ENCODE measurements at regions not wholly inside any gene's neighbourhood (a gene's known extent, or its start where the extent isn't known, plus 50 kb on each side); places are given as distances from the start of the nearest gene placed in this dataset.
"Not testable (repeated sequence)": the region's sequence is repeated elsewhere in the genome, so short reads cannot be mapped to it uniquely, and the experiment has no call there.

- DNase-seq (ENCODE audit: low read depth) = no peak
Measured at GRCh38 chr11:69869311-69869939, 50.2 kb upstream of the FGF3 start.

- no peak for DNase-seq (ENCODE audit: low read depth)
Measured at GRCh38 chr11:69870766-69871165, 51.5 kb upstream of the FGF3 start.

- DNase-seq (ENCODE audit: low read depth) = no peak
Measured at GRCh38 chr11:69873166-69874077, 54.2 kb upstream of the FGF3 start.

- no peak for DNase-seq (ENCODE audit: low read depth)
Measured at GRCh38 chr11:69874178-69874983, 55.2 kb upstream of the FGF3 start.

DNA sequence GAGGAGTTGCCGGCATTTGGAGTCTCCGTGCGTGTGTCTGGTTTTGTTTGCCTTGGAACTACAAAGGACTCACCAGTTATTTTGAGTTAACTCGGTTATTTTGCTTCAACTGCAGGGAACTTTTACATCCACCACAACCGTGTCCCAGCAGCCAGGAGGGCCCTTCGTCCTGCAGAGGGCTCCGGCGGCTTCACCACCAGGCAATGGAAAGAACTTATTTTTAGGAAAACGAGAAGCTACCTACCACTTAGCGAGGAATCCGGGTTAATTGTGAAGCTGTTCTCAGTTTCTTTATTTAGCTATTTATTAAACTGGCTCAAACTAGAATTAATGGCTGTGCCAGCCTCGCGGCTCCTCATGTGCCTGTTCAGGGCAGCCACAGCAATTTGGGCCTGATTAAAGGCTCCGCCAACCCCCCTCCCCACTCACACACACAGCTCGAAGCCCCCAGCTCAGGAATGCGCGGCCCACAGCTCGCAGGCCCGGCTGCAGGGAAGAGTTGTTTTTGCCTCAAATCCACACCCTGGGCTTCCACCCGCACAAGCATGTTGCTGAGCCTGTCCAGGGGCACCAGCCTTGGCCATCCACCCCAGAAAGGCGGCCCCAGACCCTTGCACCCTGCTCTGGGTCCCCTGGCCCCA, 55.9 kb upstream of the FGF3 start:
- DNase-seq (ENCODE audit: low read depth) = no peak

- DNase-seq (ENCODE audit: low read depth) = no peak
Measured at GRCh38 chr11:69876013-69876412, 56.8 kb upstream of the FGF3 start.

DNA sequence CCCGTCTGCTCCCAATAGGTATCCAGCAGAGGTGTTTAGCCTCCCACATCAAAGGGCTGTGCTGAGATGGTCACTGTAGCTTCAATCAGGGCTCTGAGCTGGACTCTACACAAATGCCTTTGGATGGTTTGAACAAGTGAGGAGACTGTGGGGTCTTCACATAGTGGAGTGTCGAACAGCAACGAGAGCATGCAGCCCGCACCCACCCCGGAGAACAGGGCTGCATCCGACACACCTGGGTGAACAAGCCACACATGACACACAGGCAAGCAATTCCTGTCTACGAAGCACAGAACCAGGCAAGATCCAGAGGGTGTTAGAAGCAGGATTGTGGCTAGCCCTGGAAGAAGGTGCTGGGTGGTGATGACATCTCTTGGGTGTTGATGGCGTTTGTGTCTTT, 58.0 kb upstream of the FGF3 start:
- no peak for DNase-seq (ENCODE audit: low read depth)

GRCh38 chr11:69877704-69878103, 58.5 kb upstream of the FGF3 start:
- not testable (repeated sequence) for DNase-seq (ENCODE audit: low read depth)

GRCh38 chr11:69878144-69878883, 59.1 kb upstream of the FGF3 start:
- no peak for DNase-seq (ENCODE audit: low read depth)

GRCh38 chr11:69878927-69879728, 59.9 kb upstream of the FGF3 start:
- no peak for DNase-seq (ENCODE audit: low read depth)

- DNase-seq (ENCODE audit: low read depth) = no peak
Measured at GRCh38 chr11:69879729-69880005, 60.5 kb upstream of the FGF3 start.

- DNase-seq (ENCODE audit: low read depth) = no peak
Measured at GRCh38 chr11:69880041-69880825, 61.0 kb upstream of the FGF3 start.

DNA sequence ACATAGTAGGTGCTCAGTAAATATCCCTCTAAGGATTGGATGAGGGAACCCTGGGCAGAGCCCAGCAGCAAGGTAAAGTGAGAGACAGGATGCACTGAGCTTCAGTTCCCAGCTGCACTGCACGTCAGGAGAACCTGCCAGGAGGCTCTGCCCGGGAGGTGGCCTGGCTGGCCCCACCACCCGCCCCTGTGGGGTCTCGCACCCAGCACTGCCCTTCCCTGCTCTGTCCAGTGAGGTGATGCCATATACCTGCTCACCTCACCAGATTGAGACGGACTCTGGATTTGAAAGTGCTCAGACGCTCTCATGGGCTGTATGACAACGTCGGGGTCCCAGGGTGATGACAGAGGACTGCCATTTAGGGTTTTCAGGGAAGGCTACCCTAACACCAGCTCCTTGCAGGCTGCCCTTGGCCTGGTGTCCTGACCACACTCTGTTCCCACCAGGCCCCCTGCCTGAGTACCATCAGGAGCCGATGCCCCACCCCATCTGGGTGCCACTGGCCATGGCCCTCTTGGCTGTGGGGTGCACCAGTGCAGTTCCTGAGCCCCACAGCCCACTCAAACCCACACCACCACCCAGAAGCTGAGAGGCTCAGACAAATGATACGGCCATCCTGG, 61.7 kb upstream of the FGF3 start:
- no peak for DNase-seq (ENCODE audit: low read depth)

DNA sequence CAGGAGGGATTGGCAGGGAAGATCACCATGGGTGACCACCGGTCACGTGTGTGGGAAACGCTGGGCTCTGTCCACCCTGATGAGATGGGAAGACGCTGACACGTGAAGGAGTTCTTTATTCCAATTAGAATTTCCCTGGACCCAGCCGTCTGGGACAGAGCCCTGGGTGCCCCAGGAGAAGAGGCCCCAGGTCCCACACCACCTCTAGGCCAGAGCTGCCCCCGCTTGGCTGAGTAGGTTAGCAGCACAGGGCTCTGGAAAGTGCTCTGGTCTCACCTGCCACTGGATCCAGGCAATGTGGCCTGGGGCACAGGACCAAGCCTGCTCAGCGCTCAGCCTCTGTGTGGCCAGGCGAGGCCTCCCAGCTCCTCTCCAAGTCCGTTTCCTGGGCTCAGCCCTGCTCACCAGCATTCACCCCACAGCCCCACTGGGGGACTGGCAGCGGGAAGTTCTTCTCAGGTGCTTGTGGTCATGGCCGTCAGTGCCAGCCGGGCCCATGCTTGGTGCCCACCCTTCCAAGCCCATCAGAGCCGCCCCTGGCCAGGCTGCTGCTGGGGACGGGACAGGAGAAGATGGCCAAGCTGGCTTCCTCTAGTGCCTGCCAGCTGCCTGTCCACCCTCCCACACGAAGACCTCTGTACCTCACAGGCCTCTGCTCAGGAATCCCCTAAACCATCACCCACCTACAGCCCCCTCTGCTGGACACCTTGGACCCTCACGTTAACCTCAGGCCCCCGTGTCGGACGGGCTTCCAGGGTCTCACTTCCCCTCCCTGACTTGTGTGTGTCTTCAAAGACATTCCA, 62.5 kb upstream of the FGF3 start:
- DNase-seq (ENCODE audit: low read depth) = no peak

DNA sequence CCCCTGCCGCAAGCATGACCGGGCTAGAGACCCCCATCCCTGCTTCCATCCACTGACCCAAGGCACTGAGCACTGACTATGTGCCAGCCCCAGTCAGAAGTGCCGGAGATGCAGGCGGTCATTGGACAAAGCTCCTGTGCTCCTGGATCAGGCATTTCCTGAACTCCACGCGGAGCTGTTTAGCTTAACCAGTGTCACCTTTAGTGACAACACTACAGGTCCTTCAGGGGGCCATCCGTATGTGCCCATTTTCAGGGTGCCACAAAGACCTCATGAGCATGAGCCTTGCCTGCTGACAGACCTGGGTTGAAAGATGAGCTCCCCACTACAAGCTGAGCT, 63.0 kb upstream of the FGF3 start:
- no peak for DNase-seq (ENCODE audit: low read depth)

- DNase-seq (ENCODE audit: low read depth) = no peak
Measured at GRCh38 chr11:69883292-69884255, 64.4 kb upstream of the FGF3 start.

- DNase-seq (ENCODE audit: low read depth) = no peak
Measured at GRCh38 chr11:69884286-69884685, 65.1 kb upstream of the FGF3 start.

GRCh38 chr11:69884751-69885150, 65.5 kb upstream of the FGF3 start:
- DNase-seq (ENCODE audit: low read depth) = no peak
